ENCODE measurements at regions not wholly inside any gene's neighbourhood (a gene's known extent, or its start where the extent isn't known, plus 50 kb on each side); places are given as distances from the start of the nearest gene placed in this dataset.

DNA sequence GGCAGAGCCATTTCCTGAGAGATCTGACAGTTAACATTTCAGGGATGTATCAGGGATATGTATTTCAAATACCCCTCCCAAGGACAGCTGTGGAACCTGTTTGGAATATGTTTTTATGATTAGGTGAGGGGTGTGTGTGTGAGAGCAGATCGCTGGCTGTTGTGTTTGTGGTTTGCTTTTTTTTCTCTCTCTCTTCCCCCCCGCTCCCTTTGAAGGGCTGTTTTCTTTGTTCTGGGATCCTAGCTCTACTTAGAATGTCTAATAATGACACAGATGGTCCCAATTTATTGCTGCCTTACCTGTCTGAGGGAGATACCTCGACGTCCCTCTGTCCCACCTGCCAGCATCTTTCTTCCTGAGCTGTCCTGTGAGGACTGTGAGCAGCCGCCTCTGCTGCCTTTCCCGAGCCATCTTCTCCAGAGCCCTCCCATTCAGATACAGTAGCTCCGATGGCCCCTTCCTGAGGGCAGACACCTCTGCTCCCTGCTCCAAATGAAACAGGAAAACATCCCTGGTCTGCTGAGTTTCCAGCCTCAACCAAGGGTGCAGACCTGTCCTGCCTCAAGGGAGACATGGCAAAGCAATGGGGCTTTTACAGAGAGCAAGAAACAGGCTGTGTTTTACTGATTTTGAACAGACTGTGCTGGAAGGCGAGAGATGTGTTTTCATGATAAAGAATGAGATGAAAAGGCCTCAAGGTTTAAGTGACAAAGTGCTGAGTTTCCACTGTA lies 138.0 kb upstream of the TNR start:
- Mint-ChIP-seq H3K36me3 (no peaks in the 10 kb centered on the region), H3K27me3 (ENCODE audit: low read depth) (peaks cover 10% of the 10 kb centered on the region), H3K9me3 (no peaks in the 10 kb centered on the region), H3K4me3 (no peak overlapping the region), H3K4me1 (peaks cover 17% of the 10 kb centered on the region), H3K27ac (peak overlapping the region; percentile 7)
- TF ChIP-seq, protein P1, sequence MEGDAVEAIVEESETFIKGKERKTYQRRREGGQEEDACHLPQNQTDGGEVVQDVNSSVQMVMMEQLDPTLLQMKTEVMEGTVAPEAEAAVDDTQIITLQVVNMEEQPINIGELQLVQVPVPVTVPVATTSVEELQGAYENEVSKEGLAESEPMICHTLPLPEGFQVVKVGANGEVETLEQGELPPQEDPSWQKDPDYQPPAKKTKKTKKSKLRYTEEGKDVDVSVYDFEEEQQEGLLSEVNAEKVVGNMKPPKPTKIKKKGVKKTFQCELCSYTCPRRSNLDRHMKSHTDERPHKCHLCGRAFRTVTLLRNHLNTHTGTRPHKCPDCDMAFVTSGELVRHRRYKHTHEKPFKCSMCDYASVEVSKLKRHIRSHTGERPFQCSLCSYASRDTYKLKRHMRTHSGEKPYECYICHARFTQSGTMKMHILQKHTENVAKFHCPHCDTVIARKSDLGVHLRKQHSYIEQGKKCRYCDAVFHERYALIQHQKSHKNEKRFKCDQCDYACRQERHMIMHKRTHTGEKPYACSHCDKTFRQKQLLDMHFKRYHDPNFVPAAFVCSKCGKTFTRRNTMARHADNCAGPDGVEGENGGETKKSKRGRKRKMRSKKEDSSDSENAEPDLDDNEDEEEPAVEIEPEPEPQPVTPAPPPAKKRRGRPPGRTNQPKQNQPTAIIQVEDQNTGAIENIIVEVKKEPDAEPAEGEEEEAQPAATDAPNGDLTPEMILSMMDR (IDR thresholded peaks at IDR 0.05; ENCODE audit: unreplicated experiment): no peak
- DNase-seq (ENCODE audit: low spot score in 2 of 2, unreplicated experiment in 2 of 2): no peak

DNA sequence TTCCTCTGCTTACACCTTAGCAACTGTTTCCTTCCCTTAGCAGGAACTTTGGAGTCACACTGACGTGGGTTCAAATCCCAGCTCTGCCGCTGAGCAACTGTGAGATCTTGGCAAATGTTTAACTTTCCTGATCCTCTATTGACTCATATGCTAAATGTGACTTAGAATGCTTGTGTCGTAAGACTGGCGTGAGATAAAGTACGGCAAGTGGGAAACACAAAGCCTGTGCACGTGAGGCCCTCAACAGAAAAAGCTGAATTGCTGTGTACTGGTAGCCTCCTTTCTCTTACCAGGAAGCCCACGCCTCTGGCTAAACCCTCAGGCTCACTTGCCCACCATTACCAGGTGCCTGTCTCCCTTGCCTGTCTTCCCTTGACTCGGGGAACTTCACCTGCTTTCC lies 135.4 kb upstream of the TNR start:
- TF ChIP-seq, protein P1 (IDR thresholded peaks at IDR 0.05; ENCODE audit: unreplicated experiment): no peak
- Mint-ChIP-seq H3K9me3 (no peaks in the 10 kb centered on the region), H3K27ac (no peak overlapping the region), H3K4me1 (peaks cover 11% of the 10 kb centered on the region), H3K36me3 (no peaks in the 10 kb centered on the region), H3K27me3 (ENCODE audit: low read depth) (peaks cover 14% of the 10 kb centered on the region), H3K4me3 (no peak overlapping the region)
- no peak for DNase-seq (ENCODE audit: low spot score in 2 of 2, unreplicated experiment in 2 of 2)

DNA sequence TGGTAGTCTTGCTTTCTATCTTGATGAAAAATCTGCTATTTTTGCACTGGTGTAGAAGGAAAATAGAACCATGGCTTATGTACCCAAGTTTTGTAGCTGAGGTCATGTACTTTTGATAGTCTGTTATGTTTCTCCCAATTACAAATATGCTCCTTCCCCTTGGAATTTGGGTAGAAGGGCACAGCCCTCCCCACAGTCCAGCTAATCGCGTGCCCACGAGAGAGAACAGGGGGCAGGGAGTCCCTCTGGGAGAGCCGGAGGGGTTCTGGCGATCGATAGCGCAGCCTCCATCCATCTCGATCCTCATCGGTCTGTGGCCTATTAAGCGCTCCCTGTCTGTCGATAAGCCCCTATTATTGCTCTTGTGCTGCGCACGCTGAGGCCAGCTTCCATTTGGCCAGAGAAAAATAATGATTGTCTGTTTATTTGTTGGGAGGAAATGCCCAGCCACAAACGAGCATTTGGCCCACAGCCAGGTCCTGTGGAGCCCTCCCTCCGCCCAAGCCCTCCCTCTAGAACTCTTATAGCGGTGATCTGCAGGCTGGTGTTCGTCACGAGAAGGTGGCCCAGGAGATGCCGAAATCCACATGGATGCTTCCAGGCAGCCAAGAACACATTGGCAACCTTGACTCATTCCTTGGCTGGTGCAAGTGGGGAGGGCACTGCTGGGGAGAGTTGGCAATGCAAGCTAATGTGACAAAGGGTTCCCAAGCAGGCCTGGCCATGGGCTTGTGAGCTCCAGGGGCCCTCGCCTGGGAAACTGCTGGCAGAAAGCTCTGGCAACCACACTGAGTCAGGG lies 134.7 kb upstream of the TNR start:
- no peaks in the 10 kb centered on the region for H3K36me3 Mint-ChIP-seq
- TF ChIP-seq, protein P1 (IDR thresholded peaks at IDR 0.05; ENCODE audit: unreplicated experiment): no peak
- H3K4me3 Mint-ChIP-seq: no peak overlapping the region
- peaks cover 10% of the 10 kb centered on the region for H3K27me3 Mint-ChIP-seq (ENCODE audit: low read depth)
- no peak for DNase-seq (ENCODE audit: low spot score in 2 of 2, unreplicated experiment in 2 of 2)
- no peaks in the 10 kb centered on the region for H3K9me3 Mint-ChIP-seq
- H3K27ac Mint-ChIP-seq: no peak overlapping the region
- peaks cover 11% of the 10 kb centered on the region for H3K4me1 Mint-ChIP-seq

DNA sequence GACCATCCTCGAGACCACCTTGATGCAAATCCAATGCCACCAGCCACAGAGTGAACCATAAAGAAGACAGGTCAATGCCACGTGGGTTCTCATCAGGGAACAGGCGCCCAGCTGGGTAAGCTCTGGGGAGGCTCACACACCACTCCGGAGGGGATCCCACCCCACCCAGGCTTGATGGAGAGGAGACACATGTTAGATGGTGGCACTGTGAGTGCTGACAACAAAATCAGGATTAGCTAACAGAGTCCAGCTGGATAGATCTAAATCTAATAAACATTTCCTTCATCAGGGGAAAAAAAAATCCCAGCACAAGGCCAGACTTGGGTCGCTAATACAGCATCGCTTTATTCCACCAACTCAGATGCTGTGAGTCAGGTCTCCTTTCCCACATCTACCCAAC lies 132.2 kb upstream of the TNR start:
- no peak overlapping the region for H3K27ac Mint-ChIP-seq
- TF ChIP-seq, protein P1 (IDR thresholded peaks at IDR 0.05; ENCODE audit: unreplicated experiment): no peak
- H3K36me3 Mint-ChIP-seq: no peaks in the 10 kb centered on the region
- no peak for DNase-seq (ENCODE audit: low spot score in 2 of 2, unreplicated experiment in 2 of 2)
- no peaks in the 10 kb centered on the region for H3K9me3 Mint-ChIP-seq
- no peak overlapping the region for H3K4me3 Mint-ChIP-seq
- H3K4me1 Mint-ChIP-seq: no peaks in the 10 kb centered on the region
- H3K27me3 Mint-ChIP-seq (ENCODE audit: low read depth): peaks cover 27% of the 10 kb centered on the region

DNA sequence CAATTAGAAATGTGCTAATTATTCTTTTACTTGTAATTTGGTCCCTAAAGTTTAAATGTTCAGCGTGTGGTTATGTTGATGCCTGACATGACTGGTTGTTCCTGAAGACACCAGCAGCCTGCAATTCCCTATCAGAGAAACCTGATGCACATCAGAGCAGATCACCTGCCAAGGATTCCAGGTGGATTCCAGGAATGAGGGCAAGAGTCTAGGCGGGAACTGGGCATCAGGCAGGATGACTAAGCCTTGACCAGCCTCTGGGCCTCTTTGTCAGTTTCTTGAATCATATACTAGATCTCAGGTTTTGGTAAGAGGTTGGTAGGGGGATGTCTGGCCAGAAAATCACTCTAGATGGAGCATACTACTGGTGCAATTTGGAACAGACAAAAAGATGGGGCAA lies 130.7 kb upstream of the TNR start:
- H3K4me1 Mint-ChIP-seq: no peaks in the 10 kb centered on the region
- H3K27ac Mint-ChIP-seq: no peak overlapping the region
- no peaks in the 10 kb centered on the region for H3K36me3 Mint-ChIP-seq
- H3K27me3 Mint-ChIP-seq (ENCODE audit: low read depth): peaks cover 29% of the 10 kb centered on the region
- no peak overlapping the region for H3K4me3 Mint-ChIP-seq
- H3K9me3 Mint-ChIP-seq: no peaks in the 10 kb centered on the region
- TF ChIP-seq, protein P1 (IDR thresholded peaks at IDR 0.05; ENCODE audit: unreplicated experiment): no peak
- DNase-seq (ENCODE audit: low spot score in 2 of 2, unreplicated experiment in 2 of 2): no peak

All from mesothelial cell of epicardium (in vitro differentiated cells).